ENCODE measurements at regions not wholly inside any gene's neighbourhood (a gene's known extent, or its start where the extent isn't known, plus 50 kb on each side); places are given as distances from the start of the nearest gene placed in this dataset.
A peak's percentile ranks its signal among the peaks of the same experiment; 100 is the strongest.

GRCh38 chr1:112788054-112788453 is 72.9 kb upstream of the PPM1J start:
- DNase-seq (ENCODE audit: low spot score) = no peak

- no peak for DNase-seq (ENCODE audit: low spot score)
Observed at GRCh38 chr1:112783059-112783458, 67.9 kb upstream of the PPM1J start.

- DNase-seq (ENCODE audit: low spot score) = no peak
Observed at GRCh38 chr1:112779665-112780526, 64.8 kb upstream of the PPM1J start.

GRCh38 chr1:112778137-112778536 is 63.0 kb upstream of the PPM1J start:
- DNase-seq (ENCODE audit: low spot score) = peak; percentile 7

- no peak for DNase-seq (ENCODE audit: low spot score)
Observed at GRCh38 chr1:112776688-112777087, 61.6 kb upstream of the PPM1J start.

- no peak for DNase-seq (ENCODE audit: low spot score)
Observed at GRCh38 chr1:112772781-112773180, 57.6 kb upstream of the PPM1J start.

- no peak for DNase-seq (ENCODE audit: low spot score)
Observed at GRCh38 chr1:112770724-112771123, 55.6 kb upstream of the PPM1J start.

GRCh38 chr1:112769611-112770010 is 54.5 kb upstream of the PPM1J start:
- DNase-seq (ENCODE audit: low spot score) = peak; percentile 24

- DNase-seq (ENCODE audit: low spot score) = no peak
Observed at GRCh38 chr1:112767646-112768045, 52.5 kb upstream of the PPM1J start.

Data from RKO (cell line).